ENCODE measurements at regions not wholly inside any gene's neighbourhood (a gene's known extent, or its start where the extent isn't known, plus 50 kb on each side); places are given as distances from the start of the nearest gene placed in this dataset.
A peak's percentile ranks its signal among the peaks of the same experiment; 100 is the strongest.

GRCh38 chr16:50887500-50888298, 145.8 kb downstream of the CYLD start:
- no peak for FAIRE-seq
- no peak for DNase-seq (ENCODE audit: insufficient read length, low spot score)

- peak; percentile 38 for DNase-seq (ENCODE audit: insufficient read length, low spot score)
- no peak for FAIRE-seq
These were observed 142.4 kb downstream of the CYLD start for GRCh38 chr16:50884066-50884860.

GRCh38 chr16:50881956-50882355, 140.1 kb downstream of the CYLD start:
- DNase-seq (ENCODE audit: insufficient read length, low spot score): no peak
- no peak for FAIRE-seq

- no peak for FAIRE-seq
- DNase-seq (ENCODE audit: insufficient read length, low spot score): no peak
These were observed 139.5 kb downstream of the CYLD start for GRCh38 chr16:50881331-50881830.

GRCh38 chr16:50880926-50881325, 139.0 kb downstream of the CYLD start:
- no peak for FAIRE-seq

GRCh38 chr16:50879873-50880695, 138.2 kb downstream of the CYLD start:
- DNase-seq (ENCODE audit: insufficient read length, low spot score): no peak
- FAIRE-seq: no peak

More at GRCh38 chr16:50880926-50881325, 139.0 kb downstream of the CYLD start:
- no peak for DNase-seq (ENCODE audit: insufficient read length, low spot score)

GRCh38 chr16:50878966-50879615, 137.2 kb downstream of the CYLD start:
- FAIRE-seq (no peak), DNase-seq (ENCODE audit: insufficient read length, low spot score) (no peak)

GRCh38 chr16:50878536-50878935, 136.7 kb downstream of the CYLD start:
- FAIRE-seq (no peak), DNase-seq (ENCODE audit: insufficient read length, low spot score) (no peak)

GRCh38 chr16:50876263-50876662, 134.4 kb downstream of the CYLD start:
- no peak for DNase-seq (ENCODE audit: insufficient read length, low spot score)
- FAIRE-seq: no peak

- no peak for FAIRE-seq
These were observed 126.7 kb downstream of the CYLD start for GRCh38 chr16:50868577-50868976.

GRCh38 chr16:50866806-50867205, 124.9 kb downstream of the CYLD start:
- FAIRE-seq (no peak), DNase-seq (ENCODE audit: insufficient read length, low spot score) (no peak)

More at GRCh38 chr16:50868577-50868976, 126.7 kb downstream of the CYLD start:
- no peak for DNase-seq (ENCODE audit: insufficient read length, low spot score)

- FAIRE-seq: no peak
- DNase-seq (ENCODE audit: insufficient read length, low spot score): no peak
These were observed 122.5 kb downstream of the CYLD start for GRCh38 chr16:50864386-50864785.

GRCh38 chr16:50863644-50864144, 121.8 kb downstream of the CYLD start:
- no peak for FAIRE-seq
- DNase-seq (ENCODE audit: insufficient read length, low spot score): no peak

GRCh38 chr16:50862818-50863643, 121.1 kb downstream of the CYLD start:
- no peak for FAIRE-seq
- DNase-seq (ENCODE audit: insufficient read length, low spot score): no peak

GRCh38 chr16:50861970-50862411, 120.1 kb downstream of the CYLD start:
- DNase-seq (ENCODE audit: insufficient read length, low spot score): no peak
- no peak for FAIRE-seq

- no peak for FAIRE-seq
- DNase-seq (ENCODE audit: insufficient read length, low spot score): no peak
These were observed 119.6 kb downstream of the CYLD start for GRCh38 chr16:50861451-50861850.

GRCh38 chr16:50859628-50860360, 117.9 kb downstream of the CYLD start:
- DNase-seq (ENCODE audit: insufficient read length, low spot score) (no peak), FAIRE-seq (no peak)

GRCh38 chr16:50858877-50859627, 117.2 kb downstream of the CYLD start:
- FAIRE-seq: no peak
- DNase-seq (ENCODE audit: insufficient read length, low spot score): no peak

Data from GM19239 (cell line).